Osteocyte (in vitro differentiated cells): ENCODE measurements at regions not wholly inside any gene's neighbourhood (a gene's known extent, or its start where the extent isn't known, plus 50 kb on each side); places are given as distances from the start of the nearest gene placed in this dataset.

Experiments used
- DNase-seq: peaks from one replicate; pipeline ENCODE4 v3.0.0; 2021; ENCODE audit warnings: mixed read lengths; ENCODE audit not compliant: unreplicated experiment; ENCODE audit errors: extremely low spot score
- H3K27ac Mint-ChIP-seq: one replicate; pipeline ENCODE4 v1.8.0; 2021; ENCODE audit warnings: mild to moderate bottlenecking, mixed read lengths; ENCODE audit not compliant: unreplicated experiment
- H3K27me3 Mint-ChIP-seq: one replicate; pipeline ENCODE4 v1.8.0; 2021; ENCODE audit warnings: mixed read lengths; ENCODE audit not compliant: unreplicated experiment
- H3K36me3 Mint-ChIP-seq: one replicate; pipeline ENCODE4 v1.8.0; 2021; ENCODE audit warnings: mixed read lengths; ENCODE audit not compliant: unreplicated experiment
- H3K4me1 Mint-ChIP-seq: one replicate; pipeline ENCODE4 v1.8.0; 2021; ENCODE audit warnings: mixed read lengths; ENCODE audit not compliant: unreplicated experiment
- H3K4me3 Mint-ChIP-seq: one replicate; pipeline ENCODE4 v1.8.0; 2021; ENCODE audit warnings: mild to moderate bottlenecking, moderate library complexity, mixed read lengths; ENCODE audit not compliant: unreplicated experiment
- H3K9me3 Mint-ChIP-seq: one replicate; pipeline ENCODE4 v1.8.0; 2021; ENCODE audit warnings: mixed read lengths; ENCODE audit not compliant: unreplicated experiment
- CTCF ChIP-seq: fragments of 200-600 bp; sonication (generic); IDR thresholded peaks from 2 replicates; pipeline ENCODE4 v1.5.0; 2021; ENCODE audit warnings: antibody characterized with exemption, mild to moderate bottlenecking, moderate library complexity

DNA sequence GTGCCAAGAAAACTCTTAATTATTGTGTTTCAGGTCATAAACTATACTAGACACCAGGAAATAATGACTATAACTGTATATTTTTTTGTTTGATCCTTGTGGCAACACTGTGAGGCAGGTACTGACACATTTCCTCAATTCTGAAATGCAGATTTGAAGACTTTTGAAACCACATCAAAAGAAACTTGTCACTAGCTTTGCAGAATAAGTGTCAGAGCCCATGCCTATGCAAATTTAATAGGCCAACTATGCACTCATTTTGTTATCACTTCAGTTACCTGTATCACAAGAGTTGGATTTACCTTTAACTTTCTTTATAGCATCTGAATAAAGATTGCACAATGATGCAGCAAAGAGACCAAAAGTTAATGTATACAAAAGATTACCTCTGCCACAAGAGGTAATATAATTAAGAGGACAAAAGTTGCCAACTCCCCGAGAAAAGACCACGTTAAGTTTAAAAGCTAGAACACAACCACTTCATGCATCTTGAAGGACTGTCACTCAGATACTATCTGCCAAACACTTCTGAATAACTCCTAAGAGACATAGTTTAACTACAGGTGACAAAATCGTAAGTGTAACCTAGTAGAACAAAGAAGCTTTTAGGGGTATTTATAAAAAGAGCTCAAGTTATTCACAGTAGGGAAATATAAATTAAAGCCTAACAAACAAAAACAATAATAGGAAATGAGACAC, 80.5 kb downstream of the ELAPOR2 start:
- DNase-seq: no peak
- Mint-ChIP-seq H3K9me3 (peaks cover 6% of the 10 kb centered on the region), H3K36me3 (peaks cover 3% of the 10 kb centered on the region), H3K27ac (no peak overlapping the region), H3K4me3 (no peak overlapping the region), H3K4me1 (peaks cover 6% of the 10 kb centered on the region), H3K27me3 (no peaks in the 10 kb centered on the region)
- TF ChIP-seq CTCF: no peak

DNA sequence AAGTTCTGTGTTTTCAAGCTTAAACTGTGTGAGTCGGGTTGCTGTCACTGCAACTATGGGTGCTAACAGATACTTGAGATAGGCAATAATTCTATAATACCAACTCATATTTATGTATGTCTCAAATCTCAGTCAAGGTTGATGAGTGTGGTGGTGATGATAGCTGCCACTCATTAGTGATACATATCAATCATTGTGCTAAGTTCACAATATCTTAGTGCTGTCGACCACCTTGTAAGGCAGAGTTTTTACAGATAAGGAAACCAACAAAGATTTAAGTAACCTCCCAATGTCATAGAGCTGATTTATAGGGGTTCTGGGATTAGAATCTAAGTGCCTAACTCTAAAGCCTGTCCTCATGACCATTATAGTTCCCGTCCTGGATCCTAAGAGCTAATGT, 82.5 kb downstream of the ELAPOR2 start:
- Mint-ChIP-seq H3K4me1 (peaks cover 11% of the 10 kb centered on the region), H3K36me3 (peaks cover 3% of the 10 kb centered on the region), H3K27me3 (no peaks in the 10 kb centered on the region), H3K9me3 (no peaks in the 10 kb centered on the region), H3K4me3 (no peak overlapping the region), H3K27ac (no peak overlapping the region)
- no peak for TF ChIP-seq CTCF
- DNase-seq: no peak

- Mint-ChIP-seq H3K9me3 (no peaks in the 10 kb centered on the region), H3K36me3 (peaks cover 3% of the 10 kb centered on the region), H3K4me3 (no peak overlapping the region), H3K4me1 (peaks cover 11% of the 10 kb centered on the region), H3K27ac (no peak overlapping the region), H3K27me3 (no peaks in the 10 kb centered on the region)
- TF ChIP-seq CTCF: no peak
- no peak for DNase-seq
Measured at GRCh38 chr7:86975914-86976313, 83.5 kb downstream of the ELAPOR2 start.

DNA sequence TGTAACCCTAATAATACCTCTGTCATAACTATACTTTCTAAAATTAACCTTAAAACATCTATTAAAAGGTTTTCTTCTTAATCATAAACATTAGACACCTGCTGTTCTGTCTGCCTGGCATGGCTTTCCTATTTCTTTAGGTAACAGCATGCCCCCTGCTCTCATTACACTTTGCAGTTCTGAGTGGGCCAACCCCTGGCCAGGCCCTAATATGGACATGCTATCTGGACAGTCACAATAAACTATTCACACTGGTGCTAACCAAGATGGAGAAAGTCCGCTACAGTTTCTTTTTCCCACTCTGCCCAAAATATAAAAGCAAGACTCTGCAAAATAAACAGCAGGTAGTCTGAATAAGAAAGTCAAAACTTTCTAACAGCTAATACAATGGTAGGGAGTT, 84.0 kb downstream of the ELAPOR2 start:
- DNase-seq: no peak
- TF ChIP-seq CTCF: no peak
- Mint-ChIP-seq H3K4me3 (no peak overlapping the region), H3K4me1 (peaks cover 7% of the 10 kb centered on the region), H3K9me3 (no peaks in the 10 kb centered on the region), H3K36me3 (peaks cover 3% of the 10 kb centered on the region), H3K27ac (no peak overlapping the region), H3K27me3 (no peaks in the 10 kb centered on the region)

DNA sequence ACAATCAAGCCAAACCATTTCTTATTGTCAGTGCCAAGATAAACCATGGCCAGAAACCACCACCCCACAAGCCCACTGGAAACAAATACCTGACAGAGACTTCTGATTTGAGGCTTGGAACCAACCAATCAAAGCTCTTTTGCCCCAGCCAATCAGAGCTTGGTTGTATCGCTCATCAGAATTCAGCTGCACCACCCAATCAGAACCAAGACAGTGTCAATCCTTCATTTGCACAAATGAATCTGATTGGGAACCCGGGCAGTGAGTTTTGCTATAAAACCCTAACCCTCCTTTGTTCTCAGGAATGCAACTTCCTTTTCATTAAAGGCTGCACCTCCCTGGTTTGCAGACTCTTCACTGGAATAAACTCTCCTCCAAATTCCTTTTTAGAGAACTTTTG, 87.4 kb downstream of the ELAPOR2 start:
- Mint-ChIP-seq H3K27ac (no peak overlapping the region), H3K9me3 (no peaks in the 10 kb centered on the region), H3K4me3 (no peak overlapping the region), H3K27me3 (no peaks in the 10 kb centered on the region), H3K36me3 (peaks cover 3% of the 10 kb centered on the region), H3K4me1 (peaks cover 12% of the 10 kb centered on the region)
- DNase-seq: no peak
- no peak for TF ChIP-seq CTCF
